Osteoblast (primary cell): ENCODE measurements at regions not wholly inside any gene's neighbourhood (a gene's known extent, or its start where the extent isn't known, plus 50 kb on each side); places are given as distances from the start of the nearest gene placed in this dataset.

ENCODE experiments used
- DNase-seq: peaks from one replicate; pipeline ENCODE4 v3.0.0; 2011; ENCODE audit warnings: low spot score, mixed read lengths; ENCODE audit not compliant: insufficient read length; ENCODE audit errors: missing footprints
- H2AFZ ChIP-seq: 2 replicates; pipeline ENCODE4 v1.6.0; 2011; ENCODE audit warnings: mild to moderate bottlenecking, low read length
- H3K27ac ChIP-seq: 2 replicates; pipeline ENCODE4 v1.5.1; 2011; ENCODE audit warnings: mild to moderate bottlenecking, low read depth, low read length, moderate library complexity
- H3K27me3 ChIP-seq: 2 replicates; pipeline ENCODE4 v1.6.0; 2012; ENCODE audit warnings: mild to moderate bottlenecking, control low read depth, inconsistent platforms, low read length, moderate library complexity; ENCODE audit not compliant: insufficient read depth
- H3K36me3 ChIP-seq: 2 replicates; pipeline ENCODE4 v1.5.1; 2011; ENCODE audit warnings: mild to moderate bottlenecking, low read length, control low read depth, moderate library complexity; ENCODE audit not compliant: insufficient read depth
- H3K4me1 ChIP-seq: 2 replicates; pipeline ENCODE4 v1.5.1; 2011; ENCODE audit warnings: mild to moderate bottlenecking, low read length, control low read depth, moderate library complexity; ENCODE audit not compliant: insufficient read depth
- H3K4me2 ChIP-seq: 2 replicates; pipeline ENCODE4 v1.6.0; 2011; ENCODE audit warnings: mild to moderate bottlenecking, low read length; ENCODE audit not compliant: insufficient read depth
- H3K4me3 ChIP-seq: fragments of 200-600 bp; sonication (generic); 3 replicates; pipeline ENCODE4 v1.5.1; 2012; ENCODE audit warnings: mild to moderate bottlenecking, low read length, inconsistent platforms; ENCODE audit not compliant: insufficient read depth
- H3K79me2 ChIP-seq: 2 replicates; pipeline ENCODE4 v1.6.0; 2012; ENCODE audit warnings: mild to moderate bottlenecking, low read length, control low read depth, inconsistent platforms; ENCODE audit not compliant: insufficient read depth
- H3K9me3 ChIP-seq: 2 replicates; pipeline ENCODE4 v1.5.1; 2011; ENCODE audit warnings: low read depth, low read length, control low read depth
- H4K20me1 ChIP-seq: 2 replicates; pipeline ENCODE4 v1.6.0; 2012; ENCODE audit warnings: mild to moderate bottlenecking, low read length, control low read depth; ENCODE audit not compliant: insufficient read depth
- CTCF ChIP-seq: IDR thresholded peaks from 2 replicates; pipeline ENCODE4 v1.5.1; 2011; ENCODE audit warnings: mild to moderate bottlenecking, low read depth, low read length, moderate library complexity; ENCODE audit errors: extremely low read depth

DNA sequence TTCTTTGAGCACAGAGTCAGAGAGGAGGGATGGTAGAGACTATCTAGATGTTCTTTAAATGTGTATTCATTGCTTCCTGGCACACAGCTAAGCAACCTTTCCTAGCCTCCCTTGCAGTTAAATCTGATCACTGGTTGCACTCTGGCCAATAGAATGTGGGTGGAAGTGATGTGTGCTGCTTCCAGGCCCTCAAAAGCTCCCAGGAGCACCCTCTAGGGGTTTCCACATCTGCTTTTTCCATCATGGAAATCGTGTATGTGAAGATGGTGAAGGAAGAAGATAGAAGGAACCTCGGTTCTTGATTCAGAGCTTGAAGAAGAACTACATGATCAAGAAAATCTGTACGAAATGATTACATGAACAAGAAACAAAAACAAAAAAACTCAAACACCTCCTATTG is 149.8 kb upstream of the JAG1 start:
- H3K4me2 ChIP-seq: no peak overlapping the region
- no peak overlapping the region for H3K4me3 ChIP-seq
- no peak for TF ChIP-seq CTCF
- H3K4me1 ChIP-seq: no peaks in the 10 kb centered on the region
- no peaks in the 10 kb centered on the region for H3K79me2 ChIP-seq
- H3K36me3 ChIP-seq: no peaks in the 10 kb centered on the region
- no peaks in the 10 kb centered on the region for H3K27me3 ChIP-seq
- H3K27ac ChIP-seq: no peak overlapping the region
- H3K9me3 ChIP-seq: no peaks in the 10 kb centered on the region
- DNase-seq: no peak
- H2AFZ ChIP-seq: no peak overlapping the region
- H4K20me1 ChIP-seq: no peaks in the 10 kb centered on the region

GRCh38 chr20:10824750-10825500 is 151.1 kb upstream of the JAG1 start:
- no peak for DNase-seq
- H3K4me3 ChIP-seq: no peak overlapping the region
- no peaks in the 10 kb centered on the region for H3K79me2 ChIP-seq
- H3K4me1 ChIP-seq: no peaks in the 10 kb centered on the region
- H3K36me3 ChIP-seq: no peaks in the 10 kb centered on the region
- no peak for TF ChIP-seq CTCF
- H2AFZ ChIP-seq: no peak overlapping the region
- H3K9me3 ChIP-seq: no peaks in the 10 kb centered on the region
- no peak overlapping the region for H3K27ac ChIP-seq
- H4K20me1 ChIP-seq: no peaks in the 10 kb centered on the region
- no peak overlapping the region for H3K4me2 ChIP-seq
- no peaks in the 10 kb centered on the region for H3K27me3 ChIP-seq

- Histone ChIP-seq H3K9me3 (no peaks in the 10 kb centered on the region), H3K4me2 (no peak overlapping the region), H3K27me3 (no peaks in the 10 kb centered on the region), H3K79me2 (no peaks in the 10 kb centered on the region), H3K27ac (no peak overlapping the region), H4K20me1 (no peaks in the 10 kb centered on the region), H3K36me3 (no peaks in the 10 kb centered on the region), H3K4me3 (no peak overlapping the region), H2AFZ (no peak overlapping the region), H3K4me1 (no peaks in the 10 kb centered on the region)
- no peak for TF ChIP-seq CTCF
- no peak for DNase-seq
Measured at GRCh38 chr20:10826111-10826510, 152.3 kb upstream of the JAG1 start.

DNA sequence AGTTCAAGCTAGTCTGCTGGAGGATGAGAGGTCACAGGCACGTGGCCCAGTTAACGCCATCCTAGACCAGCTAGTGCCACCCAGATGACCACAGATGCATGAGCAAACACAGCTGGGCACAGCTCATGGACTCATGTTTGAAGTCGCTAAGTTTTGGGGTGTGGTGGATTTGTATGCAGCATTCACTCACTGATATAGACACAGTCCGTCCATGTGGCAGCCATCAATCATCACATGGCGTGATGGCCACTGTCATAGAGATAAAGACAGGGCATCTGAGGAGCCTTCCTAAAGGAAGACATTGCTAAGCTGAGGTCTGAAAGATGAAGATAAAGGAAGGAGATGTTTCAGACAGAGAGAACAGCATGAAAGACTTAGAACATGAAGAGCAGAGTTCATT is 154.4 kb upstream of the JAG1 start:
- H4K20me1 ChIP-seq: no peaks in the 10 kb centered on the region
- no peak overlapping the region for H3K4me2 ChIP-seq
- no peaks in the 10 kb centered on the region for H3K27me3 ChIP-seq
- H3K4me1 ChIP-seq: no peaks in the 10 kb centered on the region
- H2AFZ ChIP-seq: no peak overlapping the region
- TF ChIP-seq CTCF: no peak
- H3K36me3 ChIP-seq: no peaks in the 10 kb centered on the region
- H3K4me3 ChIP-seq: no peak overlapping the region
- no peak overlapping the region for H3K27ac ChIP-seq
- H3K9me3 ChIP-seq: no peaks in the 10 kb centered on the region
- no peak for DNase-seq
- H3K79me2 ChIP-seq: no peaks in the 10 kb centered on the region
